ENCODE measurements at regions not wholly inside any gene's neighbourhood (a gene's known extent, or its start where the extent isn't known, plus 50 kb on each side); places are given as distances from the start of the nearest gene placed in this dataset.

DNA sequence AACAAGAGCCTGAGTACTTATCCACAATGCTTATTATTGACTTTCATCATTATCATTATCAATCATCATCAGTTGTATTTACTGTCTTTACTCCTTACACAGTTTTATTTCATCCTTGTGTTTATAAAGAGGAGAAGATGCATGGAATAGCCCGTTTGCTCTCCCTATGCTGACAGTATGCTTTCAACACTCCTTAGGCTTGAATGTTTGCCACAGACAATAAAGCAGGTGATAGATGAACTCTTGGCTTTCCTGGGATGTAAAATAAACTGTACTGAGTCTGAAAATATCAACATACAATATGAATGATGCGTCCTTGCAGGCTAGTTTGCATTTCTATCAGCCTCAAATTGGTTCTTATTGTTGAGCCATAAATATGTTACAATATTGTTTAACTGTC, 891.8 kb upstream of the NCAM2 start:
- TF ChIP-seq CTCF (IDR thresholded peaks at IDR 0.05), result no peak
- Histone ChIP-seq H3K4me1 (no peaks in the 10 kb centered on the region), H3K27ac (no peak overlapping the region), H3K36me3 (no peaks in the 10 kb centered on the region), H3K4me3 (no peak overlapping the region), H3K27me3 (no peaks in the 10 kb centered on the region), H3K9me3 (no peaks in the 10 kb centered on the region)
- DNase-seq (ENCODE audit: low spot score), result no peak

DNA sequence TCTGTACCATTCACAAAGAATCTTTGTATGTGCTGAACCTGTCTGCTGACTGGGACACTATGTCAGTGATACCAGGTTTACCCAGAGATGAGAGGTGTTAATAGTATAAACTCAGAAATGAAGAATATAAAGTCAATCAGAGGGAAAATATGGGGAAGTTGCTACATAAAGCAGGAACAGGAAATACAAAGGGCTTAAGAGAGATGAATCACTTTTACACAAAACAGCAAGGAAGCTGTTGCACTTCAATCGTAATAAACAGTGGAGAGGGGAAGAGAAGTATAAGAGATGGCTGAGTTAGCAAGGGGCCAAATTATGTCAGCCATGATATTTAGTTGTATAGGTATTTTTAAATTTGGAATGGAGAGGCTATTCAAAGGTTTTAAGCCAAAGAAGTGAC, 890.2 kb upstream of the NCAM2 start:
- Histone ChIP-seq H3K4me3 (no peak overlapping the region), H3K4me1 (no peaks in the 10 kb centered on the region), H3K27ac (no peak overlapping the region), H3K9me3 (no peaks in the 10 kb centered on the region), H3K27me3 (no peaks in the 10 kb centered on the region), H3K36me3 (no peaks in the 10 kb centered on the region)
- no peak for DNase-seq (ENCODE audit: low spot score)
- no peak for TF ChIP-seq CTCF (IDR thresholded peaks at IDR 0.05)

- TF ChIP-seq CTCF (IDR thresholded peaks at IDR 0.05), result no peak
Measured at GRCh38 chr21:20108976-20109540, 889.2 kb upstream of the NCAM2 start.

DNA sequence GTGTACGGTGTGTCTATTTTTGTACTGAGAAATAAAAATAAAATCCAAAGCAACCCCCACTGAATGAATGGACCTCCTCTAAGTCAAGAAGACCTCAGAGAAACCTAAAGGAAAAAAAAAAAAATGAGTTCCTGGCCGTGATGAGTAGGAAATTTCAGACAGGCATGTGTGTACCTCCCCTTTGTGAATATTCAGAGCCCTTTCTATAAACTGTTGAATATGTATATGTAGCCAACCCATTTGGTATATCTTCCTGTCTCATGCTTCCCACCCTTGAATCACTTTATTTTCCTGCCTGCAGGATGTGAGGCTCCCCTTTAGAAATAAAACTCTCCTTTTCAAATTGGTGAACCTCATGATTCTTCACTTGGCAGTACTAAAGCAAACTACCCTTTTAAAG, 887.8 kb upstream of the NCAM2 start:
- H3K27ac ChIP-seq, result no peak overlapping the region
- no peaks in the 10 kb centered on the region for H3K4me1 ChIP-seq
- H3K9me3 ChIP-seq, result peaks cover 0 to 7% of the 10 kb centered on the region in 2 donors
- no peak for TF ChIP-seq CTCF (IDR thresholded peaks at IDR 0.05)
- H3K27me3 ChIP-seq, result no peaks in the 10 kb centered on the region
- H3K36me3 ChIP-seq, result no peaks in the 10 kb centered on the region
- DNase-seq (ENCODE audit: low spot score), result no peak
- no peak overlapping the region for H3K4me3 ChIP-seq

More at GRCh38 chr21:20108976-20109540, 889.2 kb upstream of the NCAM2 start:
- H3K4me1 ChIP-seq, result no peaks in the 10 kb centered on the region
- no peaks in the 10 kb centered on the region for H3K9me3 ChIP-seq
- H3K27me3 ChIP-seq, result no peaks in the 10 kb centered on the region
- no peak overlapping the region for H3K4me3 ChIP-seq
- H3K27ac ChIP-seq, result no peak overlapping the region
- no peaks in the 10 kb centered on the region for H3K36me3 ChIP-seq
- DNase-seq (ENCODE audit: low spot score), result no peak

- no peak for DNase-seq (ENCODE audit: low spot score)
- H3K27ac ChIP-seq, result no peak overlapping the region
- H3K27me3 ChIP-seq, result no peaks in the 10 kb centered on the region
Measured at GRCh38 chr21:20151741-20152140, 846.5 kb upstream of the NCAM2 start.

More at GRCh38 chr21:20151741-20152140, 846.5 kb upstream of the NCAM2 start:
- H3K36me3 ChIP-seq, result no peaks in the 10 kb centered on the region
- H3K4me3 ChIP-seq, result no peak overlapping the region
- H3K9me3 ChIP-seq, result peaks cover 0 to 20% of the 10 kb centered on the region in 2 donors
- no peak for TF ChIP-seq CTCF (IDR thresholded peaks at IDR 0.05)
- no peaks in the 10 kb centered on the region for H3K4me1 ChIP-seq

Data from right atrium auricular region (tissue), 2 donors.